Occipital lobe (tissue), 1 donor: ENCODE measurements at regions not wholly inside any gene's neighbourhood (a gene's known extent, or its start where the extent isn't known, plus 50 kb on each side); places are given as distances from the start of the nearest gene placed in this dataset.
"Not testable (repeated sequence)": the region's sequence is repeated elsewhere in the genome, so short reads cannot be mapped to it uniquely, and the experiment has no call there.

Source experiments
- DNase-seq: peaks from one replicate; lab custom pipeline; 2025; lab: John Stamatoyannopoulos, UW

DNA sequence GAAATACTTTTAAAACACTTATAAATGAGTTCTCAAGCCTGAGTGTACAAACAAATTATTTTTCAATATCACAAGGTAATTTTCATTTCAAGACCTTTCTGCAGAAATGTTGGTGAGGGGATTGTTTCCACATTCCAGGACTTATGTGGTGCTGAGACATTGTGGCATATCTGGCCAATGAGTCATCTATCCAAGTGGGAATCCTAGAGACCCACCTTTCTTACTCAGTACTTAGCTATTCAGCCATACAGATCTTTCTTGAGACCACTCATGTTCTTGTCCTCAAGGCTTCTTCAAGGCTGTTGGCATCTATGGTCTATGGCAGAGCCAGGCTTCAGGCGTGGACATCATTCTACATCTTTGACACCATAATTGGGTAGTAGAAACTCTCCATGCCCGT is 225.4 kb downstream of the DKK1 start:
- no peak for DNase-seq

DNA sequence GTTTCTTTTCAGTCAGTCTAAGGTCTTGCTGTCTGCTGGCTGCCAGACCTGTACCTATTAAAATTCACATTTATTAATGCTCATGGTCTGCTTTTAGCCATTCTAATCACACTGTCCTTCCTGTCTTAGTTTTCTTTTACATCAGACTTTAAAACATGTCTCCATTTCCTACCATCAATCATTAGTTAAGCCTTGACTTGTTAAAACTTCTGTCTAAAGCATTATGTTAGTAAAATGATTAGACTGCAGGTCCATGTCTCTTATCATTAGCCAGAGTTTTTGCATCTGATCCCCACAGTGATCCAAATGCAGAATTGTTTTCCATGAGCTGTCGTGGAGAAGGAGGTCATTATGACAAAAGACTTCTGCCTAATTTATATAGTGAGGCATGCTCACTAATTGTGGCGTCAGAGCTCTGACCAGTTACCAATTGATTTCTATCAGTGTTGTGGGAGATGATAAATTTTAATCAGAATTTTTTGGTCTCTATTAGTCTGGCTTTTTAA is 226.5 kb downstream of the DKK1 start:
- no peak for DNase-seq

DNA sequence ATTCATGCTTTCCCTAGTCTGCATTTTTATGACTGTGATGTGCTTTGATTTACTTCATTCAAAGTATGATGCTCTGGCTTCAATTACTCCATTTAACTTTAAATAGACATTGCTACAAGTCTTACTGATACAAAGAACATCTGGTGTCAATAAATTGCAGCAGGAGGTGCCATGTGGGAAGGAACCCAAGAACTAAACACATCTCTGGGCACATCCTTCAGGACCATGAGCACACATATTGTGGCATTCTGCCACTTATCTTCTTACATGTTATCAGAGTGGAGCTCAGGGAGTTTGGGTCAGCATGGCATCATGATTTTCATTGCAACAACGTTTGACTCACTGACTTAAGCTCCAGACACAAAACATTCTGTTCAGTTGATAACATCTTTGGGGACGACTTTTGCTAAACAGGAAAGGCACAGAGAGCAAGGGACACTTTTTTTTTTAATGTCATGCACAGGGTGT is 227.0 kb downstream of the DKK1 start:
- no peak for DNase-seq

DNA sequence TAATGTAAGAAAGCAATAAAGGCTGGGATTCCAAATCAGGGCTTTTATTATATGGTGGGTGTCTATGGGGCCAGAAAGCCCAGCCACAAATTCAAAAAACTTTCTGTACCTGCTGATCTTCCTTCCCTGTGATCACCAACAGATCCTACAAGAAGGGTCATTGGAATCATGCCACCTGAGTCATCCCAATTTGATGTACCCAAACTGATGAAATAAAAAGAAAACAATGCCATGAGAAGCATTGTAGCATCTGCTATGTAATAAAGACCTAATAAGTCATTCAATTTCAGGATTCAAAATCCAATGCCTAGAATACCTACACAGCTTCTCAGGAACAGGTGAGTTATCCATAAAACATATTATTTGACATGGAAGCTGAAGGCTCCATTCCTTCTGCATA is 228.8 kb downstream of the DKK1 start:
- DNase-seq, result no peak

DNA sequence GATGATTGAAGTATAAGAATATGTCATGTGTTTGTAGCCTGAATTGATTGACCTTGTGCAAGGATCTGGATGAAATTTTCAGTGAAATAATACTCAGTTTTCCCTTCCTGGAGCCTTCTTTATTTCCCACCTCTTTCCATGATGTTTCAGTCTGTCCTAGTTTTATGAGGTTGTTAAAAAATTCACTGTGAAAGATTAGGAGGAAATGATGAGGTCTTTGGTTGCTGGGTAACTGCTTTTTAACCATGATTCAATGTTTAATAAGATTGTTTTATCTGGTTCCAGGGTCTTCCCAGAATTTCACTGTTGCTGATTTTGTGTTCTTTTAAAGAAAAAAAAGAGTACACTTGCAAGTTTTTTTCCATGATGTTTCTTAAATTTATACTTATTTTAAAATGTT is 221.5 kb downstream of the MBL2 start:
- DNase-seq, result no peak

DNA sequence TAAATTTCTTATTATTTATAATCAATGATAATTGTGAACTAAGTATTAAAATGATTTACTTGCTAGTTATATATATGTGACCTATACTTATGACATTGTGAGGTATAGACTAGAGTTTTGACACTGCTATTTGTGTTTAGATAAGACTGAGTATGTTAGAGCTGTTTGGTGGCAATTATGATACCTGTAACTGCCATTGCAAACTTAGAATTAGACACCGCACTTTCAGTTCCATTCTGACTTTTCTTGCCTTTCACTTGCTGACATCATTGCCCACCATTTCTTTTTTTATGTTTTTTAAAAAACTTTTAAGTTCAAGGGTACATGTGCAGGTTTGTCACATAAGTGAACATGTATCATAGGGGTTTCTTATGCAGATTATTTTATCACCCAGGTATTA is 214.5 kb downstream of the MBL2 start:
- DNase-seq, result no peak

DNA sequence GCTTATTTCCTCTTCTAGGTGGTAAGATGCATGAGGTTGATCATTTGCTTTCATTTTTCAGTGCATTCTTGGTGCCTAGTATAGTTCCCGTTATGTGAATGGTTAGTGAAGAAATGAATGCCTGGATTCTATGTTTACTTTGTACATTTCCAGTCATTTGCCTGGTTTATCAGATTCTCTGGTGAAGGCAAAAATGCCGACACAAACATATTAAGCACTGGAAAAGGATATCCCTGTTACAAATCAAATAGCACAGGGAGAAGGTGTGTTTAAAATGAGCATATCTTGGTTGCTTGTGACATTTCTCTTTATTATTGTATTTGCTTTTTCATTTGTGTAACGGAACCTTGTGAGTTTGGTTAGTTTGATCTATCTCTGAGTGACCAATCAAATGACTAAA is 211.3 kb downstream of the MBL2 start:
- no peak for DNase-seq

DNA sequence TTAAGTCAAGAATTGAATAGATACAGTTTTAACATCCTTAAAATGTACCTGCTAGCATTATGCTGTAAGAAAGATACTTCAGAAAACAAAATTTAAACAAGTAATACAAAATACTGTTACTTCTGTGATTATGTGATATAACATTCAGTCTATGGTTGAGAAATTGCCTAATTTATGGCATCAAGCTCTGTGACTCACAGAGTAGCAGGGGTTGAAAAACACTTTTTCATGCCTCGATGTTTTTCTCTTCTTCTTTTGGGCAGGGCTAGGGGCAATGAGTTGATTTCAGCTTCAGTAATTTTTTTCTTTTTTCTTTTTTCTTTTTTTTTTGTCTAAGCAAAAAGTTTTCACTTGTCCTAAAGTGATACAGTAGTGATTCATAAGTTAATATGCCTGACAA is 209.2 kb downstream of the MBL2 start:
- no peak for DNase-seq

DNA sequence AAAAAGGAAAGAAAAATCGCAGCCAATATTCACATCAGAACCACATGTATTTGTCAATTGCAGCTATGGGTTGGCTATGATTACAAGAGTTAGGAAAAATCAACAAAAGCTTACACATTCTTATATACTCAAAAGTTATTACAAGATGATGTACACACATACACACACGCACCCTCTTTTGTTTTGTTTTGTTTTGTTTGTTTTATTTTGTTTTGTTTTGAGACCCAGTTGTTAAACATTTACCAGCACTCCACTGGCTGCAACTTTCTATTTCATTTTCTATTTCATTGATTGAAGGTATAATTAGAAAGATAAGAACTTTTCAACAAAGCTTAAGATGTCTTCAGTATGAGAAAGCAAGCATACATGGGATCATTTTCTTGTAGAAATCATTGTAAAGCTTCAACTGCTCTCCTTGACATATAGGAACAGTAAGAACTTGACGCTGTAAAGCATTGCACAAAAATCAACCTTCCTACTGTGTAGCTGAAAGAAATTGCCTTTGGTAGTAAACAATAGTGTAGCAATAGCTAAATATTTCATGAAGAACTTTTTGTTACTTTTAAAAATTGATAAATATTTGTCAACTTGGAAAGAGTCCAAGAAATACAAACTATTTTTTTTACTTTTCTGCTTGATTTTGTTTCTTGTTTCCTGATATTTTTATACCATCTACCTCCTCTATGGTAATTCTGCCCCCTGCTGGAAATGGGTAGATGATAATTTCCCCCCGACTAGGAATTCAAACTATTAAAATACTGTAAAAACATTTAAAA is 205.9 kb downstream of the MBL2 start:
- DNase-seq, result no peak

DNA sequence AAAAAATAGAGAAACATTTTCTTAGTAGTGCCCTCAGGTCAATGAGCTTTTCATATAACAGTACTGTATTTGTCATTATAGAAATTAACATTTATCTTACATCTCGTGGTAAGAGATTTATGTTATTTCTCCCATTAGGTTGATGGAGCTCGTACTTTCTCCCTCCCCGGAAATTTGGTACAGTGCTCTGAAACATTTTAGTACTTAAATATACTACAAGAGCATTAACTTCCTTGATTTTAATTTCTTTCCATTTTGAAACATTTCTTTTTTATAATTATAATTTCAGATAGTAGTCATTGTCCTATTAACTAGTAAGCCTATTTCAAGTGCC is 205.4 kb downstream of the MBL2 start:
- no peak for DNase-seq

DNA sequence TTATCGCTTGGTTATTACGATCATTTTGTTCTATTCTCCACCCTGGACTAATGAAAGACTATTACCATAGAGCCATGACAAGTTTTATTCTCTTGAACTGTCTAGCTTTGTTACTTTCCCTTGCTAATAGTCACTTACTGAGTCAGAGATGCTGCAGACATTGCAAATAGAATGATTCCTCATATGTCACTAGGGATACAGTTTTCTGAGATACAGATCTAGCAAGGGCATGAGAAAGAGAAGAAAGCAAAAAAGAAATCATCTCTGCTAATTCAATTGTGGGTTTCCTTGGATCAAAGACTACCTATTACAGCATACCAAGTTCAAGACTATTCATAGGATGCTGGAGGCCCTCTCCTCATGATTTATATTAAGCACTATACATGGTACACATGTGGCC is 204.3 kb downstream of the MBL2 start:
- no peak for DNase-seq

DNA sequence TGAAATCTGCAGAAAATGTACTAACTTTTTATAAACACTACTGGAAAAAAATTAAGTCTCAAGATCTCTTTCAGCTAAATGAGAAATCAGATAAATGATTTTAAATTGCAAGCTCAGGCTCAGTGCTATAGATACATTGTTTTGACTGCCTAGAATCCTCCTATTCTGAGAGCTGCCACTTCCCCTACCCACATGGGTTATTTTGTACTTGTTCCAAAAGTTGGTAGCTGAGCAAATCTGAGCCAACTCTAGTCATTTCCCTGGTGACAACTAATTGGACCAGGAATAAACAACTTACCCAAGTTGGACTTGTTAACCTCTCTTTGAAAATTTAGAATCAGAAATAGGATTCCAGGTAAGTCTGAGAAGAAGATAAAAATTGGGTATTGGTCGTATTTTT is 202.1 kb downstream of the MBL2 start:
- DNase-seq, result no peak

DNA sequence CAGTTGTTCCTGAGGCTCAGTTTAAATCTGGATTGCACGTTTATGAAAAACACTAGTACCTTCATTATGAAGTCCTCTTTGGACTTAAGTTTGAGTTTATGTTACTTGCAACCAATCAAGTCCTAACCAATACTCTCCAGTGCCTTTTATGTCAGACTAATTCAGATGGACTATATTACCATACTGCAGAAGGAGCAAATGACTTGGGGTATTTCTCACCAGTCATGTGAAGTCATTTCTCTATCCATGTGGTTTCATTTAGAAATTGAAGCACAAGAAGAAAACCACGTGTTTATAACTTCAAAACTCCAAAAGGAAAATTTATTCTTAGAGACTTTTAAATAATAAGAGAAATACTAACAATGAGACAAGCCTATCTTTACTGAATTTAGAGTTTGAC is 201.6 kb downstream of the MBL2 start:
- DNase-seq, result no peak

DNA sequence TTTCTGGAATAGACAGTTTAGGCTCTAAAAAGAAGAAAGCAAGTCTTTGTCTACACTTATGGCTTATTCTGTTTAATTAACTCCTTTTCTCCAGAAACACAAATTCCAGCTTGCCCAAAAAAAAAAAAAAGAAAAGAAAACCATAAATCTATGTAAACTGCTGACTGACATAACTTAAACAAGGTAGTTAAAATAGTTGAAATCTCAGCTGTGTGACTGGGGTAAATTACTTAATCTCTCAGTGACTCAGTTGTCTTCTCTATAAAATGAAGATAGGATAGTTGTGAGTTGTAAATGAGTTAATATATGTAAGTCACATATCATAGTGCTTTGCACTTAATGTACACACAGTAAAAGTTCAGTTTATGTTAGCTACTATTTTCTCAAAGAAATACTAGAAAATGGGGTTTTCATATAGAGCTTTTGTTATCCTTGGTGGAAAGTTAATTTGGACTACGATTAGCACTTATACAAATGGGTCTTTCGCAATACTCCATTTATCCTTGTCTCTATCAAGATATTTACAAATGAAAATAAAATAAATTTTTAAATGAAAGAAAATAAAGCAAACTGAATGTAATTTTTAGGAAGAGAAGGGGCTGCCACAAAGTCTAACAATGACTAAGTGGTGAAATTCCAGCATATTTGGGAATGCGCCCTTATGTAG is 200.9 kb downstream of the MBL2 start:
- no peak for DNase-seq

DNA sequence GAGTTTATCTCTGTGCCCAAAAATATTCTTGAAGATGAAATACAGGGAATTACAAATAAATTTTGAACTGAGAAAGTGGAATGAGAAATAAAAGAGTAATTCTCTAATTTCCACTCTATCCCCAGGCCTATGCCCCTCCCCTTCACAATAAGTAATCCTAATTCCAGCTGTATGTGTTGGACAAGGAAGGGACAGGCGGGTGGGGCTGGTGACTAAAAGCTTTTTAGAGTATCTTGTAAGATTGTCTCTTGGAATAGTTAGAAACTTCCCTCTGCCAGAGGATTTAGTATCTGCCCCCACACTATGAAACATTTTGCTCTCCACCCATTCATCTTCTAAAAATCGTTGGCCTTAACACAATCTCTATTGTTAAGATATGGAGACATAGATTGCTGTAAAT is 199.2 kb downstream of the MBL2 start:
- no peak for DNase-seq

DNA sequence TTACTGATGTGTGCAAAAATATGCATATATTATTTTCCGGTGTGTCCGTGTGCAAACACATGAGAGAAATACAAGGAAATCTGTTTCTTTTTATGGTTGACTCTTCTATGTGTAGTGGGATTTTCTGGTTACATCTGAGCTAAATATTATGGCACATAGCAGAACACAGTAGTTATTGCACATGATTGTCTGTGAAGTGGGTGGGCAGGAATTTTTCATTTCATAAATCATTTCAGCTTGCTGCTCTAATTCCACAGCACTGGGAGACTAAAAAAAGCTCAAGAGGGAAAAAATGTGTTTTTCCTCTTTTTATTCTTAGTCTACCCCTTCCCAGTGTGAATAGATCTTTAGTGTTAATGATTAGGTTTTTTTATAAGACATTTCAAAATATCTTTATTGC is 197.9 kb downstream of the MBL2 start:
- no peak for DNase-seq

DNA sequence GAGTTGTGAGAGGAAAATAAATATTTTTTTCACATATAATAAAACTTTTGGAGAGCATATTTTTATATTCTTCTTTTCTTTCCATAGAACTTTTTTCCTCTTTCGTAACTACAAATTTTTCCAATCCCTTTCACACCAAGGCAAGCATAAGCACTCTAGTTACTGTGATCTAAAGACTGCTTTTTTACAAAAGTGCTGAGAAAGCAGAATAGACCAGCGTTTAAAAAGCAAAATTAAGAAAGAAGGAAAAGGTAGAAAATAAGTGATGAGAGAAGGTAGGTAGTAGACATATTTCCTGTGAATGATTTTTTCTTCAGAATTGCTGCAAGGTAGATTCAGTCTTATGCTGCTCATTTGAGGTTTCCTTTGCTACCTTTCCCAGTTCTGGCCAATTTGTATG is 195.5 kb downstream of the MBL2 start:
- no peak for DNase-seq

DNA sequence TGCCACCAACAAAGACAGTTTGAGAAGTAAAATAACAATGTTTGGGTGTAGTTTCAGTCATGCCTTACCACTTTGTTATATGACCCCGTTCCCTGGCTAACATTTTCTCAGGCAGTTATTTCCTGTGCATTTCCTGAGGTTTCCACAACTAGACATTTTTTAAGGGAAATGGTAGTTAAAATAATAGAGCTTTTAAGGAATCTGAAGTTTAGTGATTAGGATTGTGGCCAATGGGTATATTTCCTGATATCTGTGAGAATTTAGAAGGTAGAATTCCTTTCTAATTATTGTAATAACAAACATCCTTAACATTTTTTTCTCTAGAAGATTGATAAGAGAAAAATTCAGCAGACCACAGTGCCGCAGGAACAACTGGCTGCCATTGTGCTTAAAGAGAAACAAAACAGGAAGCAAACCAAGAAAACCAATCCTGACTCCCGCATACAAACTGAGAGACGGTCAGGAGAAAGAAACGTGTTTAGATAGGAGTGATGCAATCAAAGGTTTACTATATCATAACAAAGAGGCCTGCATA is 193.6 kb downstream of the MBL2 start:
- no peak for DNase-seq

DNA sequence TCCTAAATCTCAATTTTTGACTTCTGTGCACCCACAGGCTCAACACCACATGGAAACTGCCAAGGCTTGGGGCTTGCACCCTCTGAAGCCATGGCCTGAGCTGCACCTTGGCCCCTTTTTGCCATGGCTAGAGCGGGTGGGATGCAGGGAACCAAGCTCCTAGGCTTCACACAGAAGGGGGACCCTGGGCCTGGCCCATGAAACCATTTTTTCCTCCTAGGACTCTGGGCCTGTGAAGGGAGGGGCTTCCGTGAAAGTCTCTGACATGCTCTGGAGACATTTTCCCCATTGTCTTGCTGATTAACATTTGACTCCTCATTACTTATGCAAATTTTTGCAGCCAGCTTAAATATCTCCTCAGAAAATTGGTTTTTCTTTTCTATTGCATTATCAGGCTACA is 190.9 kb downstream of the MBL2 start:
- not testable (repeated sequence) for DNase-seq

DNA sequence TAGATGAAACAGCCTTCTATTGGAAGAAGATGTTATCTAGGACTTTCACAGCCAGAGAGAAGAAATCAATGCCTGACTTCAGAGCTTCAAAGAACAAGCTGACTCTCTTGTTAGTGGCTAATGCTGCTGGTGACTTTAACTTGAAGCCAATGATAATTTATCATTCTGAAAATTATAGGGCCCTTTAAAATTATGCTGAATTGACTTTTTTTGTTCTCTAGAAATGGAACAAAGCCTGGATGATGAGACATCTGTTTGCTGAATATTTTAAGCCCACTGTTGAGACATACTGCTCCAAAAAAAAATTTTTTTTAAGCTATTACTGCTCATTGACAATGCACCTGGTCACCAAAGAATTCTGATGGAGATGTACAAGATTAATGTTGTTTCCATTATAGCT is 189.2 kb downstream of the MBL2 start:
- DNase-seq, result no peak

DNA sequence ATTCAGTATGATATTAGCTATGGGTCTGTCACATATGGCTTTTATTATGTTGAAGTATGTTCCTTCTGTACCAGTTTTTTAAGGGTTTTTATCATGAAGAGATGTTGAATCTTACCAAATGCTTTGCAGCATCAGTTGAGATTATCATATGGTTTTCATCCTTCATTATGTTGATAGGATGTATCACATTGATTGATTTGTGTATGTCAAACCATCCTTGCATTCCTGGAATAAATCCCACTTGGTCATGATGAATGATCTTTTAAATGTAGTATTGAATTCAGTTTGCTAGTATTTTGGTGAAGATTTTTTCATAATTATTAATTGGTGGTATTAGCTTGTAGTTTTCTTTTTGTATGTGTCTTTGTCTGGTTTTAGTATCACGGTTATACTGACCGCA is 185.9 kb downstream of the MBL2 start:
- DNase-seq, result no peak

DNA sequence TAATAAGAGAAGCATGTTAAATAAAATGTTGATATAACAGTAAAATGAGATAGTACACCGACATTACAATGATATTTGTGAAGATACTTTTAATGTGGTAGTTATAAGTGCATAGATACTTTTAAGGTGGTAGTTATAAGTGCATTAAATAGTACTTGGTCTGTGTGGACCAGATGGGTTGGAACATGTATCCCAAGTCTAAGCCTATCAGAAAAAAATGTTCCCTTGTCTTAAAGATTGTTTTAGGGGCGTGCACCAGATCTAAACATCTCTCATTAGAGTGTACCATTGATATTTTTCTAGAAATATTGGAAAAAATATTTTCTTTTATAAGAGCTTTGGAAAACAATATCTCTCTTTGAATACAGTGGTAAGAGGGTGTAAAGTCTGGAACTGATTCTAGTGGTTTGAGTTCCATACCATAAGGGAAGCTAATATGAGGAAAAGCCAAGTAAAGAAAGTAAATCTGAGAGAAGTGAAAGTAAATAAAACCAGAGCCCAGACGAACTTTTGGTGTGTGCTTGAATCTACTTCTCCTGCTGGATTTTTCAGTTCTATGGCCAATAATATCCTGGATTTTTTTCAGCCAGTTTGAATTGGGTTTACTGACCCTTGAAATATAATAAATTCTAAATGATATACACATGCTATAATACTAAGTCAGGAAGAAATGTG is 175.3 kb downstream of the MBL2 start:
- no peak for DNase-seq
